ENCODE measurements at regions not wholly inside any gene's neighbourhood (a gene's known extent, or its start where the extent isn't known, plus 50 kb on each side); places are given as distances from the start of the nearest gene placed in this dataset.

GRCh38 chr17:12410717-12411116 lies 255.0 kb upstream of the MYOCD start:
- in situ Hi-C loops (cut with HindIII; ENCODE audit: low pct_ligation_motif_present, low sequenced_read_pairs): no loop called here
- Histone ChIP-seq H3K4me3 (ENCODE audit: low read depth, low read length) (no peak overlapping the region), H3K27me3 (replicated peaks) (no peaks in the 10 kb centered on the region)

GRCh38 chr17:12415031-12415430 lies 250.7 kb upstream of the MYOCD start:
- no peak overlapping the region for H3K27ac ChIP-seq
- TF ChIP-seq, protein P1, sequence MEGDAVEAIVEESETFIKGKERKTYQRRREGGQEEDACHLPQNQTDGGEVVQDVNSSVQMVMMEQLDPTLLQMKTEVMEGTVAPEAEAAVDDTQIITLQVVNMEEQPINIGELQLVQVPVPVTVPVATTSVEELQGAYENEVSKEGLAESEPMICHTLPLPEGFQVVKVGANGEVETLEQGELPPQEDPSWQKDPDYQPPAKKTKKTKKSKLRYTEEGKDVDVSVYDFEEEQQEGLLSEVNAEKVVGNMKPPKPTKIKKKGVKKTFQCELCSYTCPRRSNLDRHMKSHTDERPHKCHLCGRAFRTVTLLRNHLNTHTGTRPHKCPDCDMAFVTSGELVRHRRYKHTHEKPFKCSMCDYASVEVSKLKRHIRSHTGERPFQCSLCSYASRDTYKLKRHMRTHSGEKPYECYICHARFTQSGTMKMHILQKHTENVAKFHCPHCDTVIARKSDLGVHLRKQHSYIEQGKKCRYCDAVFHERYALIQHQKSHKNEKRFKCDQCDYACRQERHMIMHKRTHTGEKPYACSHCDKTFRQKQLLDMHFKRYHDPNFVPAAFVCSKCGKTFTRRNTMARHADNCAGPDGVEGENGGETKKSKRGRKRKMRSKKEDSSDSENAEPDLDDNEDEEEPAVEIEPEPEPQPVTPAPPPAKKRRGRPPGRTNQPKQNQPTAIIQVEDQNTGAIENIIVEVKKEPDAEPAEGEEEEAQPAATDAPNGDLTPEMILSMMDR (IDR thresholded peaks at IDR 0.05; ENCODE audit: low read depth, low read length, missing control alignments): no peak
- no peak overlapping the region for H3K4me3 ChIP-seq (ENCODE audit: low read depth, low read length)
- no peaks in the 10 kb centered on the region for H3K36me3 ChIP-seq (replicated peaks)
- H3K27me3 ChIP-seq (replicated peaks): no peaks in the 10 kb centered on the region
- in situ Hi-C loops (cut with HindIII; ENCODE audit: low pct_ligation_motif_present, low sequenced_read_pairs): no loop called here
- DNase-seq: peak; percentile 88

More at GRCh38 chr17:12410717-12411116, 255.0 kb upstream of the MYOCD start:
- TF ChIP-seq, protein P1 (IDR thresholded peaks at IDR 0.05; ENCODE audit: low read depth, low read length, missing control alignments): no peak
- H3K36me3 ChIP-seq (replicated peaks): no peaks in the 10 kb centered on the region
- H3K27ac ChIP-seq: no peak overlapping the region
- no peak for DNase-seq

- Histone ChIP-seq H3K36me3 (replicated peaks) (no peaks in the 10 kb centered on the region), H3K27me3 (replicated peaks) (no peaks in the 10 kb centered on the region), H3K27ac (no peak overlapping the region), H3K4me3 (ENCODE audit: low read depth, low read length) (no peak overlapping the region)
- TF ChIP-seq, protein P1 (IDR thresholded peaks at IDR 0.05; ENCODE audit: low read depth, low read length, missing control alignments): no peak
- DNase-seq: no peak
- in situ Hi-C loops (cut with HindIII; ENCODE audit: low pct_ligation_motif_present, low sequenced_read_pairs): no loop called here
These were observed 244.6 kb upstream of the MYOCD start for GRCh38 chr17:12421077-12421476.

DNA sequence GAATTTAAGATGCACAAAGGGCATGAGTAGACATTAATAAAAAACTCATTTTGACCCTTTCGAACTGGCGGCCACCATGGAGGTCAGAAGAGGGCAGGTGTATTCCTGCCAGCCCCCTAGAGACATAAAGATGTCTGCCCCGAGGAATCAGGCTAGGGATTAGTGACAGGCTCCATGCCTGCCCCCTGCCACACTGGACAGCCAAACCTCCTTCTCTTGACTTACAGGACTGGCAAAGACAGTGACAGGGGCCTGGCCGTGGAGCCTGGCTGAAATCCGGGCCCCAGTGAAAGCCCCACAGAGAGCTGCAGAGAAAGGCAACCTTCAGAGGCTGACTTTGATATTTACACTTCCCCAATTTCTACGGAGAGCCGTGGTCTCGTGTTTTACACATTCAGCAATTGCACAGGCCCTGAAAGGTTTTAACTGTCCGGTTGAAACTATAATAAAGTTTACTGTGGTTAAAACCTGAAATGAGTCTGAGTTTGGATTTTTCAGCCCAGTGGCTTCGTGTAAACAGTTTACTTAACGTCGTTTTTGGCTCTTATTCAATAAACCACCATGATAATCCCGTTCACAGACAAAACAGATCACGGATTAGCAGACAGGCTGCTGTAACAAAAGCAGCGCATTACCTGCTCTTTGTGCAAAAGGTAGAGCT lies 243.9 kb upstream of the MYOCD start:
- in situ Hi-C loops (cut with HindIII; ENCODE audit: low pct_ligation_motif_present, low sequenced_read_pairs): no loop called here

GRCh38 chr17:12422651-12423050 lies 243.0 kb upstream of the MYOCD start:
- Histone ChIP-seq H3K27me3 (replicated peaks) (no peaks in the 10 kb centered on the region), H3K27ac (no peak overlapping the region), H3K4me3 (ENCODE audit: low read depth, low read length) (no peak overlapping the region), H3K36me3 (replicated peaks) (no peaks in the 10 kb centered on the region)
- TF ChIP-seq, protein P1 (IDR thresholded peaks at IDR 0.05; ENCODE audit: low read depth, low read length, missing control alignments): no peak
- in situ Hi-C loops (cut with HindIII; ENCODE audit: low pct_ligation_motif_present, low sequenced_read_pairs): no loop called here
- no peak for DNase-seq

More for the DNA sequence above, 243.9 kb upstream of the MYOCD start:
- Histone ChIP-seq H3K27ac (no peak overlapping the region), H3K36me3 (replicated peaks) (no peaks in the 10 kb centered on the region), H3K27me3 (replicated peaks) (no peaks in the 10 kb centered on the region), H3K4me3 (ENCODE audit: low read depth, low read length) (no peak overlapping the region)
- TF ChIP-seq, protein P1 (IDR thresholded peaks at IDR 0.05; ENCODE audit: low read depth, low read length, missing control alignments): no peak
- DNase-seq: no peak

GRCh38 chr17:12423337-12423736 lies 242.4 kb upstream of the MYOCD start:
- TF ChIP-seq, protein P1 (IDR thresholded peaks at IDR 0.05; ENCODE audit: low read depth, low read length, missing control alignments): no peak
- no peak overlapping the region for H3K4me3 ChIP-seq (ENCODE audit: low read depth, low read length)
- no peaks in the 10 kb centered on the region for H3K27me3 ChIP-seq (replicated peaks)
- no peak overlapping the region for H3K27ac ChIP-seq
- DNase-seq: no peak
- H3K36me3 ChIP-seq (replicated peaks): no peaks in the 10 kb centered on the region
- in situ Hi-C loops (cut with HindIII; ENCODE audit: low pct_ligation_motif_present, low sequenced_read_pairs): no loop called here
